ENCODE measurements at regions not wholly inside any gene's neighbourhood (a gene's known extent, or its start where the extent isn't known, plus 50 kb on each side); places are given as distances from the start of the nearest gene placed in this dataset.

DNA sequence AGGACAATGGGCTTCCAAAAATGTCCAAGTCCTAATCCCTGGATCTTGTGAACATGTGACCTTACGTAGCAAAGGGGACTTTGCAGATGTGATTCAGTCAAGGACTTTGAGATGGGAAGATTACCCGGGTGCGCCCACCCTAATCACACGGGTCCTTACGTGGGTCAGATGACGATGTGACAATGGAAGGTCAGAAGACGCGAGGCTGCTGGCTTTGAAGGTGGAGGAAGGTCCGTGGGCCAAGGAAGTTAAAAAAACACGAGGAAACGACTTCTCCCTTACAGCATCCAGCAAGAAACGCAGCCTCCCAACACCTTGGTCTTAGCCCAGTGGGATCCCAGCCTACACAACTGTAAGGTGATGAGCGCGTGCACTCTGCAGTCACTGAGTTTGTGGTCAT is 860.1 kb downstream of the TBC1D22A start:
- TF ChIP-seq POLR2AphosphoS5 (IDR thresholded peaks at IDR 0.05; ENCODE audit: low read depth, low read length) (no peak), TAF1 (IDR thresholded peaks at IDR 0.05; ENCODE audit: low read depth, low read length) (no peak), POLR2A (IDR thresholded peaks at IDR 0.05; ENCODE audit: low read depth, low read length) (no peak), SPI1 (IDR thresholded peaks at IDR 0.05; ENCODE audit: low read depth, low read length) (no peak), POU2F2 (IDR thresholded peaks at IDR 0.05; ENCODE audit: low read depth, low read length) (no peak)

All from GM12891 (cell line).